Body of pancreas (tissue), 4 donors: ENCODE measurements at regions not wholly inside any gene's neighbourhood (a gene's known extent, or its start where the extent isn't known, plus 50 kb on each side); places are given as distances from the start of the nearest gene placed in this dataset.

Experiments used
- POLR2A ChIP-seq, 3 donors: fragments of 450-650 bp; IDR thresholded peaks; one replicate each; pipeline ENCODE4 v1.6.1; 2016; ENCODE audit warnings: antibody characterized with exemption in 3 of 3, mild to moderate bottlenecking in 2 of 3
- TF ChIP-seq, protein P1 (sequence below), 7 experiments: fragments of 450-650 bp in 4 of 7; fragments of 200-600 bp in 3 of 7; sonication (generic) in 3 of 7; IDR thresholded peaks; one replicate each; pipeline ENCODE4 v1.5.1; 2016 to 2019; ENCODE audit warnings: antibody characterized with exemption in 7 of 7

GRCh38 chr17:34757106-34757505, 177.7 kb downstream of the TMEM132E start:
- TF ChIP-seq, protein P1, sequence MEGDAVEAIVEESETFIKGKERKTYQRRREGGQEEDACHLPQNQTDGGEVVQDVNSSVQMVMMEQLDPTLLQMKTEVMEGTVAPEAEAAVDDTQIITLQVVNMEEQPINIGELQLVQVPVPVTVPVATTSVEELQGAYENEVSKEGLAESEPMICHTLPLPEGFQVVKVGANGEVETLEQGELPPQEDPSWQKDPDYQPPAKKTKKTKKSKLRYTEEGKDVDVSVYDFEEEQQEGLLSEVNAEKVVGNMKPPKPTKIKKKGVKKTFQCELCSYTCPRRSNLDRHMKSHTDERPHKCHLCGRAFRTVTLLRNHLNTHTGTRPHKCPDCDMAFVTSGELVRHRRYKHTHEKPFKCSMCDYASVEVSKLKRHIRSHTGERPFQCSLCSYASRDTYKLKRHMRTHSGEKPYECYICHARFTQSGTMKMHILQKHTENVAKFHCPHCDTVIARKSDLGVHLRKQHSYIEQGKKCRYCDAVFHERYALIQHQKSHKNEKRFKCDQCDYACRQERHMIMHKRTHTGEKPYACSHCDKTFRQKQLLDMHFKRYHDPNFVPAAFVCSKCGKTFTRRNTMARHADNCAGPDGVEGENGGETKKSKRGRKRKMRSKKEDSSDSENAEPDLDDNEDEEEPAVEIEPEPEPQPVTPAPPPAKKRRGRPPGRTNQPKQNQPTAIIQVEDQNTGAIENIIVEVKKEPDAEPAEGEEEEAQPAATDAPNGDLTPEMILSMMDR (IDR thresholded peaks at IDR 0.05) = no peak
- TF ChIP-seq POLR2A (IDR thresholded peaks at IDR 0.05) = no peak
